SH-SY5Y (cell line): ENCODE measurements at regions not wholly inside any gene's neighbourhood (a gene's known extent, or its start where the extent isn't known, plus 50 kb on each side); places are given as distances from the start of the nearest gene placed in this dataset.

ENCODE experiments used
- GATA2 ChIP-seq: IDR thresholded peaks from 2 replicates; pipeline ENCODE4 v1.6.1; 2011; ENCODE audit warnings: mild to moderate bottlenecking, low read depth, low read length
- GATA3 ChIP-seq: IDR thresholded peaks from 2 replicates; pipeline ENCODE4 v1.6.1; 2011; ENCODE audit warnings: low read depth, mild to moderate bottlenecking, low read length, moderate library complexity

GRCh38 chr2:8394131-8394530 is 287.7 kb upstream of the ID2 start:
- no peak for TF ChIP-seq GATA3
- no peak for TF ChIP-seq GATA2

GRCh38 chr2:8394569-8395359 is 287.1 kb upstream of the ID2 start:
- TF ChIP-seq GATA2 (no peak), GATA3 (no peak)

GRCh38 chr2:8395718-8396117 is 286.1 kb upstream of the ID2 start:
- TF ChIP-seq GATA2 (no peak), GATA3 (no peak)

- TF ChIP-seq GATA3 = no peak
- no peak for TF ChIP-seq GATA2
Observed at GRCh38 chr2:8398040-8398668, 283.7 kb upstream of the ID2 start.

- no peak for TF ChIP-seq GATA3
- TF ChIP-seq GATA2 = no peak
Observed at GRCh38 chr2:8399731-8400130, 282.1 kb upstream of the ID2 start.

GRCh38 chr2:8400196-8400595 is 281.7 kb upstream of the ID2 start:
- TF ChIP-seq GATA3 (no peak), GATA2 (no peak)

- TF ChIP-seq GATA3 = no peak
- no peak for TF ChIP-seq GATA2
Observed at GRCh38 chr2:8402222-8402621, 279.6 kb upstream of the ID2 start.

GRCh38 chr2:8403876-8404275 is 278.0 kb upstream of the ID2 start:
- TF ChIP-seq GATA2 (no peak), GATA3 (no peak)

GRCh38 chr2:8405334-8405733 is 276.5 kb upstream of the ID2 start:
- TF ChIP-seq GATA2 (no peak), GATA3 (no peak)

- no peak for TF ChIP-seq GATA2
- TF ChIP-seq GATA3 = no peak
Observed at GRCh38 chr2:8406271-8406670, 275.6 kb upstream of the ID2 start.

- TF ChIP-seq GATA3 (no peak), GATA2 (no peak)
Observed at GRCh38 chr2:8407332-8407731, 274.5 kb upstream of the ID2 start.

- TF ChIP-seq GATA3 (no peak), GATA2 (no peak)
Observed at GRCh38 chr2:8408560-8409460, 273.0 kb upstream of the ID2 start.

- TF ChIP-seq GATA2 (no peak), GATA3 (no peak)
Observed at GRCh38 chr2:8409461-8410260, 272.2 kb upstream of the ID2 start.
